ENCODE measurements at regions not wholly inside any gene's neighbourhood (a gene's known extent, or its start where the extent isn't known, plus 50 kb on each side); places are given as distances from the start of the nearest gene placed in this dataset.

DNA sequence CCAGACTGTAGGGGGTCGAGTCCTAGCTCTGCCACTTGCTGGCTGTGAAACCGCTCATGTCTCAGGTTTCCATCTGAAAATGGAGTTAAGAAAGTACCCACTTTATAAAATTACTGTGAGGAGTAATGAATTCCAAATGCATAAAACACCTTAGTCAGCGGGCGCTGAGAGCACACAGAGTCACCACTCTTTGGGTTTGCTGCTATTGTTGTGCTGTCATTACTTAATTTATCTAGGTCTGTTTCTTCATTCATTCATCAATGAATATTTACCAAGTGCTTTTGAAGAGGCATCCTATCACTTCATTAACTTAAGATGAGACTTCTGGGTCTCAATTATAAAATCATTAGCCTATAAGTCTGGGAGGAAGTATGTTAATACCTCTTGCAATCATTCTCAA is 317.3 kb downstream of the FBXW7 start:
- Histone ChIP-seq H3K23me2 (ENCODE audit: insufficient read length, low read depth, low read length, poor library complexity, severe bottlenecking) (no peaks in the 10 kb centered on the region), H3K14ac (ENCODE audit: insufficient read depth, low read length) (no peak overlapping the region), H4K5ac (ENCODE audit: insufficient read length, low read depth, low read length) (no peak overlapping the region), H3K4me1 (ENCODE audit: insufficient read depth, low read length) (no peaks in the 10 kb centered on the region; the same call in 1 of the 2 replicates), H2BK5ac (ENCODE audit: insufficient read length, low read length) (no peak overlapping the region), H2BK20ac (ENCODE audit: low read depth, low read length, poor library complexity, severe bottlenecking) (no peak overlapping the region), H3K27me3 (ENCODE audit: insufficient read depth, low read length) (no peaks in the 10 kb centered on the region), H4K91ac (ENCODE audit: insufficient read length, low read depth, low read length) (no peak overlapping the region), H3K4ac (ENCODE audit: low read depth, low read length) (no peak overlapping the region), H3K23ac (ENCODE audit: insufficient read length, low read depth, low read length) (no peak overlapping the region), H4K20me1 (ENCODE audit: control insufficient read depth, insufficient read depth, insufficient read length) (no peaks in the 10 kb centered on the region), H2AFZ (ENCODE audit: low read length) (no peak overlapping the region), H3K9ac (ENCODE audit: extremely low read depth, insufficient read length, low read length) (no peak overlapping the region), H2BK120ac (ENCODE audit: low read depth, low read length, poor library complexity, severe bottlenecking) (no peak overlapping the region), H3T11ph (ENCODE audit: low read length) (no peak overlapping the region), H3K4me2 (ENCODE audit: insufficient read depth, insufficient read length, low read length) (no peak overlapping the region), H3K79me2 (ENCODE audit: insufficient read depth, low read length) (no peaks in the 10 kb centered on the region), H3K56ac (ENCODE audit: insufficient read length, low read depth, low read length) (no peak overlapping the region), H2AK5ac (ENCODE audit: insufficient read length, low read length) (no peak overlapping the region), H4K8ac (replicated peaks; ENCODE audit: insufficient read length, low read depth, low read length) (no peak overlapping the region), H3K18ac (ENCODE audit: insufficient read length, low read depth, low read length) (no peak overlapping the region), H3K79me1 (ENCODE audit: insufficient read depth, low read depth, low read length, poor library complexity, severe bottlenecking) (no peaks in the 10 kb centered on the region), H3K9me3 (ENCODE audit: control insufficient read depth, low read depth, low read length) (no peaks in the 10 kb centered on the region), H2BK15ac (ENCODE audit: low read depth, low read length) (no peak overlapping the region), H2BK12ac (ENCODE audit: insufficient read length, low read depth, low read length) (no peak overlapping the region), H3K27ac (ENCODE audit: insufficient read length, low read depth, low read length) (no peak overlapping the region)
- WGBS (ENCODE audit: extremely low coverage, insufficient read length, low lambda C conversion rate): no CpG with 5 or more reads among the region's 4 CpGs
- Mint-ChIP-seq H3K36me3 (ENCODE audit: insufficient read depth in 1 of 3, low read depth in 3 of 3) (peaks cover 3 to 12% (median 4%) of the 10 kb centered on the region in 3 experiments; a peak in 5 of 7 replicates), H3K4me1 (peaks cover 9 to 10% of the 10 kb centered on the region in 2 experiments; a peak in 3 of 4 replicates), H3K9me3 (peaks cover 11 to 12% of the 10 kb centered on the region in 2 experiments), H3K27me3 (ENCODE audit: low read depth) (no peaks in the 10 kb centered on the region), H3K4me3 (no peak overlapping the region), H3K27ac (no peak overlapping the region)
- no peak for DNase-seq
- TF ChIP-seq, protein P1, sequence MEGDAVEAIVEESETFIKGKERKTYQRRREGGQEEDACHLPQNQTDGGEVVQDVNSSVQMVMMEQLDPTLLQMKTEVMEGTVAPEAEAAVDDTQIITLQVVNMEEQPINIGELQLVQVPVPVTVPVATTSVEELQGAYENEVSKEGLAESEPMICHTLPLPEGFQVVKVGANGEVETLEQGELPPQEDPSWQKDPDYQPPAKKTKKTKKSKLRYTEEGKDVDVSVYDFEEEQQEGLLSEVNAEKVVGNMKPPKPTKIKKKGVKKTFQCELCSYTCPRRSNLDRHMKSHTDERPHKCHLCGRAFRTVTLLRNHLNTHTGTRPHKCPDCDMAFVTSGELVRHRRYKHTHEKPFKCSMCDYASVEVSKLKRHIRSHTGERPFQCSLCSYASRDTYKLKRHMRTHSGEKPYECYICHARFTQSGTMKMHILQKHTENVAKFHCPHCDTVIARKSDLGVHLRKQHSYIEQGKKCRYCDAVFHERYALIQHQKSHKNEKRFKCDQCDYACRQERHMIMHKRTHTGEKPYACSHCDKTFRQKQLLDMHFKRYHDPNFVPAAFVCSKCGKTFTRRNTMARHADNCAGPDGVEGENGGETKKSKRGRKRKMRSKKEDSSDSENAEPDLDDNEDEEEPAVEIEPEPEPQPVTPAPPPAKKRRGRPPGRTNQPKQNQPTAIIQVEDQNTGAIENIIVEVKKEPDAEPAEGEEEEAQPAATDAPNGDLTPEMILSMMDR (conservative IDR thresholded peaks at IDR 0.05): no peak
